Fibroblast of mammary gland (primary cell): ENCODE measurements at regions not wholly inside any gene's neighbourhood (a gene's known extent, or its start where the extent isn't known, plus 50 kb on each side); places are given as distances from the start of the nearest gene placed in this dataset.
"Not testable (repeated sequence)": the region's sequence is repeated elsewhere in the genome, so short reads cannot be mapped to it uniquely, and the experiment has no call there.

ENCODE experiments used
- DNase-seq: peaks from one replicate; pipeline ENCODE4 v3.0.0-alpha.2; 2010; ENCODE audit warnings: low read depth
- H3K4me3 ChIP-seq: 2 replicates; pipeline ENCODE4 v1.5.1; 2011; ENCODE audit warnings: low read depth, mild to moderate bottlenecking, low read length, moderate library complexity; ENCODE audit not compliant: control insufficient read depth
- CTCF ChIP-seq: conservative IDR thresholded peaks from 2 replicates; pipeline ENCODE4 v1.5.1; 2011; ENCODE audit warnings: low read depth, low read length, inconsistent platforms; ENCODE audit not compliant: control insufficient read depth, insufficient read depth

DNA sequence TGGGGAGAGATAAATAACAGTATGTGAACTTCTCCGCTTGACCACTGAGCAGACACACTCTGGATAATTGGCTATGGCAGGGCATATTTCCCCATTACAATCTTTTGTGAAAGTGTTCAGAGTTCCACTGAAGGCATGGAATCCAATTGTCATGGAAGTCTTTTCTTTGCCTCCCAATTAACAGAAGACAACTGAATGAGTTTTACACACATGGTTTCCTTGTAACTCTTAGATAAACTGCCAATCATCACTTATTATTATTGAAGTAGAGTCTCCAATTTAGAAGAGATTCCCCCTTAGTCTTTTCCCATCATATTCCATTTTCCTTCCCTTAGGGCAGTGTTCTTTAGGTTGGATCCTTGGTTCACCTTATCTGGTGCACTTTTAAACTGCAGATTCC lies 308.3 kb downstream of the NR2F2 start:
- H3K4me3 ChIP-seq = no peak overlapping the region
- TF ChIP-seq CTCF = no peak
- no peak for DNase-seq

- TF ChIP-seq CTCF = no peak
- DNase-seq = no peak
- no peak overlapping the region for H3K4me3 ChIP-seq
Observed at GRCh38 chr15:96645796-96646195, 315.3 kb downstream of the NR2F2 start.

GRCh38 chr15:96648866-96649265 lies 318.4 kb downstream of the NR2F2 start:
- TF ChIP-seq CTCF = no peak
- DNase-seq = no peak
- H3K4me3 ChIP-seq = no peak overlapping the region

DNA sequence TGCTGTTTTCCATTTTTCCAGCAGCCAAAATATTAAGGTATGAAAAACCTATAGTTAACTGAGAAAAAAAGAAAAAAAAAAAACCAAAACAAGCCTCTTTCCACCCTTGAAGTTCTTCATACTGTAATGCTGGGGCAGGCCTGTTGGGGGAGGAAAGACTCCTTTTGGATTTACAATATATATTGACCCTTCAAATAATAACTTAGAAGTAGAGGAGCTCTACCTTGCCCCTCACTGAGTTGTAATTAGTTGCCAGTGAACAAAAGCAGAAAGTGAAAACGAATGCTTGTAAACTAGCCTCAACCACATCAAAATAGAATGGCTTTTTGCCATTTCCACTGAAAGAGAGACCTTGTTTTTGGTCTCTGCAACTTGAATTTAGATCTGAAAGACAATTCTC lies 326.6 kb downstream of the NR2F2 start:
- no peak for DNase-seq
- H3K4me3 ChIP-seq = no peak overlapping the region
- TF ChIP-seq CTCF = no peak

- H3K4me3 ChIP-seq, DNase-seq: not testable (repeated sequence)
Observed at GRCh38 chr15:96666979-96667378, 336.5 kb downstream of the NR2F2 start.

- no peak for DNase-seq
- H3K4me3 ChIP-seq = no peak overlapping the region
- no peak for TF ChIP-seq CTCF
Observed at GRCh38 chr15:96670389-96670788, 339.9 kb downstream of the NR2F2 start.

DNA sequence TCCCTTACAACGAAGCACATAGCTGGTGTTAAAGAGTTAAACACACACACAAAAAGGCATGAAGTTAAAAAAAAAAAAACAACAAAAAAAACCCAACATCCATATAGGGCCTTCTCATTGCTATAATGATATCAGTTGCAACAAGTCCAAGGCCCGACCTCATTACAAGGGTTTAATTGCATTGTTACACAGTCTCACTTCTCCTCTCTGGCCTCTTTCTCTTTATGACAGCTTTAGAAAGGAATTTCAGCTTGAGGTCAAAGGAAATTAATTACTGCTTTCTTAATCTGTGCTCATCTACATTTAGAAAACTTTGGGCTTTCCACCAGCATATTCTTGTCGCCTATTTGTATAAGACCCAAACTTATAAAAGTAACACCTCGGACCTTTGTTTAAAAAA lies 342.1 kb downstream of the NR2F2 start:
- no peak overlapping the region for H3K4me3 ChIP-seq
- no peak for DNase-seq
- TF ChIP-seq CTCF = no peak
